K562 (cell line): ENCODE measurements at regions not wholly inside any gene's neighbourhood (a gene's known extent, or its start where the extent isn't known, plus 50 kb on each side); places are given as distances from the start of the nearest gene placed in this dataset.

Source experiments
- ATAC-seq: fragments of 200-7000 bp; cut with Tn5 transposase; 3 replicates; pipeline ENCODE4 v1.9.1; 2020; ENCODE audit warnings: moderate library complexity
- BruUV-seq: library from RNA; stranded (reverse); fragments of 400-500 nt; replicated peaks from 2 replicates; lab custom pipeline; 2021; lab: Mats Ljungman, UMichigan
- CTCF ChIA-PET: fragments of 300-600 bp; formaldehyde crosslinking; extraction: SDS; loops from one replicate; lab custom pipeline; 2021; ENCODE audit warnings: low intra/inter-chr PET ratio; lab: Yijun Ruan, JAX
- POLR2A ChIA-PET: fragments of 300-600, 350-650 bp; sonication (Branson Sonifier 250); formaldehyde crosslinking; extraction: SDS; loops from one replicate; lab custom pipeline; 2021; ENCODE audit warnings: antibody characterized with exemption, inconsistent platforms; lab: Yijun Ruan, JAX
- DNase-seq, 4 experiments: peaks; one replicate each; pipeline versions ENCODE4 v3.0.0 to v3.0.0-alpha.2; 2011 to 2018; ENCODE audit warnings: low spot score in 3 of 4, mixed read lengths in 3 of 4; ENCODE audit errors: extremely low read depth in 1 of 4
- FAIRE-seq: peaks from 2 replicates; lab custom pipeline; 2011; peaks lifted over from hg19 to GRCh38; lab: Jason Lieb, UNC
- H2AFZ ChIP-seq: 2 replicates; pipeline ENCODE4 v1.6.0; 2011; ENCODE audit warnings: low read depth, low read length, control low read depth, inconsistent platforms
- H3K27ac ChIP-seq: fragments of 200-600 bp; 3 replicates; pipeline ENCODE4 v1.8.0; 2011; ENCODE audit warnings: low read depth, mild to moderate bottlenecking, control low read depth, inconsistent platforms, low read length, moderate library complexity, mixed read lengths; ENCODE audit errors: extremely low read depth
- H3K27me3 ChIP-seq, 2 experiments: fragments of 300-600 bp in 1 of 2; 2 replicates in 1 of 2; 3 replicates in 1 of 2; pipeline versions ENCODE4 v1.6.0 to v1.8.0; 2011; ENCODE audit warnings: inconsistent platforms in 2 of 2, low read length in 2 of 2, mild to moderate bottlenecking in 1 of 2, mixed read lengths in 1 of 2, moderate library complexity in 1 of 2; ENCODE audit not compliant: control insufficient read depth in 2 of 2, insufficient read depth in 2 of 2
- H3K36me3 ChIP-seq: fragments of 300-600 bp; 3 replicates; pipeline ENCODE4 v1.8.0; 2011; ENCODE audit warnings: mild to moderate bottlenecking, low read length, inconsistent platforms; ENCODE audit not compliant: control insufficient read depth, insufficient read depth
- H3K4me1 ChIP-seq, 2 experiments: fragments of 200-600 bp in 1 of 2; replicated peaks in 1 of 2; 2 replicates in 1 of 2; 3 replicates in 1 of 2; pipeline versions ENCODE4 v1.5.1 to v1.8.0; 2011; ENCODE audit warnings: inconsistent platforms in 2 of 2, low read length in 2 of 2, mild to moderate bottlenecking in 1 of 2, mixed read lengths in 1 of 2, moderate library complexity in 1 of 2; ENCODE audit not compliant: control insufficient read depth in 2 of 2, insufficient read depth in 2 of 2
- H3K4me2 ChIP-seq: 2 replicates; pipeline ENCODE4 v1.6.1; 2011; ENCODE audit warnings: low read length, control low read depth, inconsistent platforms, mixed read lengths; ENCODE audit not compliant: insufficient read depth
- H3K4me3 ChIP-seq: fragments of 200-600 bp; sonication (generic), shearing (Covaris generic); 2 replicates; pipeline ENCODE4 v1.5.1; 2016; ENCODE audit warnings: control low read depth, inconsistent platforms
- H3K79me2 ChIP-seq: fragments of 200-600 bp; 3 replicates; pipeline ENCODE4 v1.8.0; 2011; ENCODE audit warnings: low read length, inconsistent platforms; ENCODE audit not compliant: control insufficient read depth, insufficient read depth
- H3K9ac ChIP-seq, 2 experiments: 2 replicates each; pipeline versions ENCODE4 v1.6.0 to v1.6.1; 2011; ENCODE audit warnings: low read depth in 2 of 2, low read length in 2 of 2, control low read depth in 1 of 2, inconsistent platforms in 1 of 2, mild to moderate bottlenecking in 1 of 2, mixed read lengths in 1 of 2; ENCODE audit not compliant: insufficient read depth in 1 of 2
- H3K9me1 ChIP-seq: one replicate; pipeline ENCODE4 v1.6.0; 2011; ENCODE audit warnings: inconsistent platforms, mild to moderate bottlenecking, low read length, moderate library complexity; ENCODE audit not compliant: control insufficient read depth, insufficient read depth
- H3K9me3 ChIP-seq: replicated peaks from 2 replicates; pipeline ENCODE4 v1.5.1; 2011; ENCODE audit warnings: low read depth, low read length, inconsistent platforms; ENCODE audit not compliant: control insufficient read depth, insufficient read depth
- H4K20me1 ChIP-seq: replicated peaks from 2 replicates; pipeline ENCODE4 v1.6.1; 2011; ENCODE audit warnings: low read length, inconsistent platforms, mixed read lengths; ENCODE audit not compliant: control insufficient read depth, insufficient read depth
- BRF1 ChIP-seq: IDR thresholded peaks from 3 replicates; pipeline ENCODE4 v1.6.1; 2011; ENCODE audit warnings: borderline replicate concordance, mild to moderate bottlenecking; ENCODE audit not compliant: insufficient read length; ENCODE audit errors: extremely low read depth
- CBX3 ChIP-seq, 2 experiments: IDR thresholded peaks; 1 replicate in 1 of 2; 2 replicates in 1 of 2; pipeline ENCODE4 v1.6.1; 2012; ENCODE audit warnings: inconsistent platforms in 2 of 2, low read length in 2 of 2, borderline replicate concordance in 1 of 2, control low read depth in 1 of 2
- CTBP1 ChIP-seq: fragments of 450-650 bp; IDR thresholded peaks from 2 replicates; pipeline ENCODE4 v1.6.1; 2016; ENCODE audit warnings: borderline replicate concordance
- HSF4 ChIP-seq: fragments of 250-450 bp; sonication (Bioruptor Pico); IDR thresholded peaks from 2 replicates; pipeline ENCODE4 v2.1.2; 2022; ENCODE audit warnings: mild to moderate bottlenecking, moderate library complexity, borderline replicate concordance
- MTA3 ChIP-seq: fragments of 450-650 bp; formaldehyde crosslinking; IDR thresholded peaks from 2 replicates; pipeline ENCODE4 v1.6.1; 2017; ENCODE audit warnings: mild to moderate bottlenecking, borderline replicate concordance
- RCOR1 ChIP-seq, 2 experiments: IDR thresholded peaks; 2 replicates each; pipeline ENCODE4 v1.6.1; 2012; ENCODE audit warnings: low read depth in 2 of 2, low read length in 2 of 2, borderline replicate concordance in 1 of 2, improper control_type of control experiment in 1 of 2
- SMAD4 ChIP-seq: fragments of 250-450 bp; sonication (Bioruptor Pico); conservative IDR thresholded peaks from 2 replicates; pipeline ENCODE4 v1.8.0; 2021; ENCODE audit warnings: inconsistent platforms, mild to moderate bottlenecking, moderate library complexity
- ZNF146 ChIP-seq: IDR thresholded peaks from one replicate; pipeline ENCODE4 v1.6.1; 2018; ENCODE audit warnings: missing compliant biosample characterization; ENCODE audit not compliant: unreplicated experiment
- ZNF197 ChIP-seq: fragments of 200-800 bp; sonication (Bioruptor generic); IDR thresholded peaks from 2 replicates; pipeline ENCODE4 v1.6.1; 2016; ENCODE audit warnings: low read depth, missing genetic modification characterization, missing compliant biosample characterization
- ZNF75A ChIP-seq: fragments of 450-650 bp; formaldehyde crosslinking; IDR thresholded peaks from 2 replicates; pipeline ENCODE4 v1.4.0; 2020; ENCODE audit warnings: mild to moderate bottlenecking
- WGBS: fragments of 100-300 bp; shearing (Covaris generic); methylation state at CpG from one replicate; pipeline ENCODE4 v1.1.6; 2016; ENCODE audit warnings: low coverage, mixed read lengths; ENCODE audit not compliant: insufficient coverage; ENCODE audit errors: missing lambda C conversion rate; 5-methylcytosine and 5-hydroxymethylcytosine counted together
- in situ Hi-C: fragments of 300-500 bp; cut with MboI; formaldehyde crosslinking; loops from 4 replicates; pipeline ENCODE4 v1.15.0; 2018; ENCODE audit warnings: inconsistent platforms, mixed read lengths
- intact Hi-C: fragments of 100-400 bp; cut with micrococcal nuclease; formaldehyde crosslinking; loops from 2 replicates; pipeline ENCODE4 v1.14.2; 2022
- TF ChIP-seq, protein P1 (sequence below): sonication (generic); formaldehyde crosslinking; IDR thresholded peaks from 2 replicates; pipeline ENCODE4 v1.8.0; 2023; ENCODE audit warnings: mild to moderate bottlenecking, missing genetic modification reagents
- TF ChIP-seq, protein P2 (sequence below): fragments of 450-650 bp; IDR thresholded peaks from 2 replicates; pipeline ENCODE4 v1.6.1; 2016; ENCODE audit warnings: antibody characterized with exemption

DNA sequence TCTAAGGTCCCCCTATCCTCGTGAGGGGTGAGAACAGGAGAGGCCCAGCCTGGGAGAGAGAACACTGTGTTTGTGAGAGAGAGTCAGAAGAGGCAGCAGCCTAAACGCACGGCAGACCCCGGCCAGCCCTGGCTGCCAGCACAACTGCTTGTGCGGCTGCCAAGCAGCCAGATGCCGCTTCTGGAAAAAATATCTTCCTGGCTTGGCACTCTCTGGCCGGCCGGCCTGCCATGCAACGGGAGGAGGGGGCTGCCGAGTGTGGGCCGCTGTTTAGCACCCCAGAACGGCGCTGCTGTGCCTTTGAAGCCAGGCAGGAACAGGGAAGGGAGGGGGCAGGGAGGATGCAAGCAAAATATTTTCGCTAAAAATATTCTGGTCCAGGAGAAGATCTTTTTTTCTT is 105.0 kb downstream of the FGF18 start:
- no peak for FAIRE-seq
- TF ChIP-seq MTA3 (no peak), CBX3 (IDR thresholded peaks at IDR 0.05; ENCODE audit: borderline replicate concordance in 1 of 2, low read length in 2 of 2) (no peak), BRF1 (no peak), RCOR1 (IDR thresholded peaks at IDR 0.05; ENCODE audit: borderline replicate concordance in 1 of 2, low read depth in 2 of 2, low read length in 2 of 2) (no peak), HSF4 (CRISPR knock-in tag) (no peak), ZNF75A (CRISPR knock-in tag) (no peak), SMAD4 (no peak), CTBP1 (no peak), ZNF146 (CRISPR knock-in tag) (no peak), ZNF197 (no peak)
- TF ChIP-seq, protein P1, sequence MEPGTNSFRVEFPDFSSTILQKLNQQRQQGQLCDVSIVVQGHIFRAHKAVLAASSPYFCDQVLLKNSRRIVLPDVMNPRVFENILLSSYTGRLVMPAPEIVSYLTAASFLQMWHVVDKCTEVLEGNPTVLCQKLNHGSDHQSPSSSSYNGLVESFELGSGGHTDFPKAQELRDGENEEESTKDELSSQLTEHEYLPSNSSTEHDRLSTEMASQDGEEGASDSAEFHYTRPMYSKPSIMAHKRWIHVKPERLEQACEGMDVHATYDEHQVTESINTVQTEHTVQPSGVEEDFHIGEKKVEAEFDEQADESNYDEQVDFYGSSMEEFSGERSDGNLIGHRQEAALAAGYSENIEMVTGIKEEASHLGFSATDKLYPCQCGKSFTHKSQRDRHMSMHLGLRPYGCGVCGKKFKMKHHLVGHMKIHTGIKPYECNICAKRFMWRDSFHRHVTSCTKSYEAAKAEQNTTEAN: no peak
- TF ChIP-seq, protein P2, sequence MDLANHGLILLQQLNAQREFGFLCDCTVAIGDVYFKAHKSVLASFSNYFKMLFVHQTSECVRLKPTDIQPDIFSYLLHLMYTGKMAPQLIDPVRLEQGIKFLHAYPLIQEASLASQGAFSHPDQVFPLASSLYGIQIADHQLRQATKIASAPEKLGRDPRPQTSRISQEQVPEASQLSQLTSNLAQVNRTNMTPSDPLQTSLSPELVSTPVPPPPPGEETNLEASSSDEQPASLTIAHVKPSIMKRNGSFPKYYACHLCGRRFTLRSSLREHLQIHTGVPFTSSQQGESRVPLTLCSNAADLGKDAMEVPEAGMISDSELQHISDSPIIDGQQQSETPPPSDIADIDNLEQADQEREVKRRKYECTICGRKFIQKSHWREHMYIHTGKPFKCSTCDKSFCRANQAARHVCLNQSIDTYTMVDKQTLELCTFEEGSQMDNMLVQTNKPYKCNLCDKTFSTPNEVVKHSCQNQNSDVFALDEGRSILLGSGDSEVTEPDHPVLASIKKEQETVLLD: no peak
- BruUV-seq: no TSS peak

More for the DNA sequence above, 105.0 kb downstream of the FGF18 start:
- H3K27me3 ChIP-seq: peaks cover 27 to 87% of the 10 kb centered on the region in 2 experiments
- no peaks in the 10 kb centered on the region for H3K79me2 ChIP-seq
- WGBS: 2% methylated on average over 14 of the region's 14 CpGs
- ATAC-seq: no peak
- no peak overlapping the region for H2AFZ ChIP-seq
- no peak overlapping the region for H3K27ac ChIP-seq
- no peaks in the 10 kb centered on the region for H3K9me3 ChIP-seq
- no peak overlapping the region for H3K4me3 ChIP-seq
- peaks cover 0 to 9% of the 10 kb centered on the region in 2 experiments; a peak in 2 of 5 replicates for H3K4me1 ChIP-seq
- no peaks in the 10 kb centered on the region for H3K36me3 ChIP-seq
- intact Hi-C loops: no loop called here
- POLR2A ChIA-PET: interaction anchor here (0.6 to 0.7 kb wide), 2 partner anchors 20 to 221 kb away, joined by 3 to 5 read pairs; no protein-coding TSS in a partner anchor
- no peak for DNase-seq
- in situ Hi-C loops: no loop called here
- CTCF ChIA-PET: no interaction called here
- H3K4me2 ChIP-seq: no peak overlapping the region
- no peaks in the 10 kb centered on the region for H3K9me1 ChIP-seq
- H4K20me1 ChIP-seq: peaks cover 2% of the 10 kb centered on the region
- H3K9ac ChIP-seq: no peak overlapping the region; a peak in 1 of 4 replicates
